IMR-90 (cell line): ENCODE measurements at regions not wholly inside any gene's neighbourhood (a gene's known extent, or its start where the extent isn't known, plus 50 kb on each side); places are given as distances from the start of the nearest gene placed in this dataset.

Experiments
- ATAC-seq: fragments of 200-7000 bp; cut with Tn5 transposase; 2 replicates; pipeline ENCODE4 v1.9.1; 2020; ENCODE audit warnings: low read depth, mild to moderate bottlenecking, moderate library complexity
- BruUV-seq: library from RNA; stranded (reverse); fragments of 400-500 nt; replicated peaks from 2 replicates; lab custom pipeline; 2021; lab: Mats Ljungman, UMichigan
- CTCF ChIA-PET: fragments of 300-600 bp; formaldehyde crosslinking; extraction: SDS; loops from one replicate; lab custom pipeline; 2021; ENCODE audit warnings: antibody characterized with exemption; lab: Yijun Ruan, JAX
- POLR2A ChIA-PET: fragments of 300-600 bp; sonication (Branson Sonifier 250); formaldehyde crosslinking; loops from one replicate; lab custom pipeline; 2022; ENCODE audit warnings: antibody characterized with exemption; ENCODE audit not compliant: unreplicated experiment; lab: Charles Lee
- DNase-seq: peaks from one replicate; pipeline ENCODE4 v3.0.0; 2013
- H2AFZ ChIP-seq: replicated peaks from 2 replicates; pipeline ENCODE3; 2013; ENCODE audit warnings: low read length, mild to moderate bottlenecking; ENCODE audit not compliant: poor library complexity
- H2AK5ac ChIP-seq: 2 replicates; pipeline ENCODE4 v1.6.1; 2013; ENCODE audit warnings: low read depth, low read length, inconsistent platforms
- H2AK9ac ChIP-seq: replicated peaks from 2 replicates; pipeline ENCODE3; 2013; ENCODE audit warnings: mild to moderate bottlenecking, low read depth, low read length, moderate library complexity; ENCODE audit not compliant: poor library complexity
- H2BK120ac ChIP-seq: 2 replicates; pipeline ENCODE4 v1.6.1; 2013; ENCODE audit warnings: low read depth, low read length, inconsistent platforms
- H2BK15ac ChIP-seq: 3 replicates; pipeline ENCODE4 v1.6.1; 2013; ENCODE audit warnings: low read depth, low read length, inconsistent platforms
- H2BK20ac ChIP-seq: 2 replicates; pipeline ENCODE4 v1.6.1; 2013; ENCODE audit warnings: low read depth, mild to moderate bottlenecking, inconsistent platforms, low read length, moderate library complexity
- H2BK5ac ChIP-seq: 2 replicates; pipeline ENCODE4 v1.6.1; 2013; ENCODE audit warnings: mild to moderate bottlenecking, low read depth, low read length, inconsistent platforms; ENCODE audit not compliant: poor library complexity, severe bottlenecking
- H3K14ac ChIP-seq: replicated peaks from 2 replicates; pipeline ENCODE4 v1.6.1; 2013; ENCODE audit warnings: low read depth, low read length, inconsistent platforms
- H3K18ac ChIP-seq: 2 replicates; pipeline ENCODE4 v1.6.1; 2013; ENCODE audit warnings: low read depth, low read length, control low read depth
- H3K23ac ChIP-seq: 2 replicates; pipeline ENCODE4 v1.6.1; 2013; ENCODE audit warnings: low read depth, low read length, inconsistent platforms
- H3K27ac ChIP-seq: 2 replicates; pipeline ENCODE4 v1.5.1; 2013; ENCODE audit warnings: mild to moderate bottlenecking, control low read depth, low read length; ENCODE audit not compliant: insufficient read depth
- H3K27me3 ChIP-seq: 2 replicates; pipeline ENCODE4 v1.6.1; 2013; ENCODE audit warnings: low read length; ENCODE audit not compliant: control insufficient read depth, insufficient read depth
- H3K36me3 ChIP-seq: 2 replicates; pipeline ENCODE4 v1.6.1; 2013; ENCODE audit warnings: low read length, mixed read lengths; ENCODE audit not compliant: control insufficient read depth, insufficient read depth
- H3K4ac ChIP-seq: 2 replicates; pipeline ENCODE4 v1.6.1; 2013; ENCODE audit warnings: low read depth, low read length, inconsistent platforms
- H3K4me1 ChIP-seq: 2 replicates; pipeline ENCODE4 v1.6.1; 2013; ENCODE audit warnings: low read length, mixed read lengths; ENCODE audit not compliant: control insufficient read depth, insufficient read depth
- H3K4me2 ChIP-seq: 2 replicates; pipeline ENCODE4 v1.6.1; 2013; ENCODE audit warnings: low read depth, mild to moderate bottlenecking, control low read depth, low read length, moderate library complexity
- H3K4me3 ChIP-seq: 2 replicates; pipeline ENCODE4 v1.5.1; 2013; ENCODE audit warnings: low read depth, mild to moderate bottlenecking, control low read depth, low read length, moderate library complexity; ENCODE audit not compliant: insufficient read depth
- H3K56ac ChIP-seq: 2 replicates; pipeline ENCODE4 v1.6.1; 2013; ENCODE audit warnings: low read length, inconsistent platforms; ENCODE audit not compliant: insufficient read depth; ENCODE audit errors: extremely low read depth
- H3K79me1 ChIP-seq, 2 experiments: 2 replicates each; pipeline ENCODE4 v1.6.1; 2013; ENCODE audit warnings: low read length in 2 of 2, inconsistent platforms in 1 of 2, low read depth in 1 of 2
- H3K9ac ChIP-seq: 2 replicates; pipeline ENCODE4 v1.6.1; 2013; ENCODE audit warnings: low read depth, low read length, control low read depth
- H3K9me1 ChIP-seq: 2 replicates; pipeline ENCODE4 v1.6.1; 2013; ENCODE audit warnings: low read length, inconsistent platforms; ENCODE audit not compliant: insufficient read depth
- H3K9me3 ChIP-seq: 2 replicates; pipeline ENCODE4 v1.6.1; 2013; ENCODE audit warnings: low read length; ENCODE audit not compliant: control insufficient read depth, insufficient read depth
- H4K20me1 ChIP-seq: 2 replicates; pipeline ENCODE4 v1.6.1; 2013; ENCODE audit warnings: low read length, inconsistent platforms; ENCODE audit not compliant: insufficient read depth
- H4K5ac ChIP-seq: 2 replicates; pipeline ENCODE4 v1.6.1; 2013; ENCODE audit warnings: mild to moderate bottlenecking, low read depth, low read length, control low read depth
- H4K8ac ChIP-seq, 2 experiments: 2 replicates each; pipeline ENCODE4 v1.6.1; 2013; ENCODE audit warnings: low read depth in 2 of 2, low read length in 2 of 2, control low read depth in 1 of 2, inconsistent platforms in 1 of 2
- H4K91ac ChIP-seq: 2 replicates; pipeline ENCODE4 v1.6.1; 2013; ENCODE audit warnings: low read depth, low read length, inconsistent platforms; ENCODE audit not compliant: insufficient read depth
- BHLHE40 ChIP-seq: fragments of 150-350 bp; IDR thresholded peaks from 2 replicates; pipeline ENCODE4 v1.6.1; 2016; ENCODE audit warnings: mild to moderate bottlenecking, low read depth, low read length
- CHD1 ChIP-seq: IDR thresholded peaks from 2 replicates; pipeline ENCODE4 v1.6.1; 2012; ENCODE audit warnings: low read depth, low read length, improper control_type of control experiment
- FOS ChIP-seq: fragments of 150-350 bp; IDR thresholded peaks from 2 replicates; pipeline ENCODE4 v1.6.1; 2016; ENCODE audit warnings: low read depth, low read length
- MAZ ChIP-seq: IDR thresholded peaks from 2 replicates; pipeline ENCODE4 v1.6.1; 2012; ENCODE audit warnings: low read depth, mild to moderate bottlenecking, low read length, improper control_type of control experiment, moderate library complexity, borderline replicate concordance
- WGBS, 2 experiments: methylation state at CpG; one replicate each; pipeline versions ENCODE4 v1.1.5 to v1.1.7; 2013; ENCODE audit warnings: missing lambda C conversion rate in 2 of 2; ENCODE audit not compliant: insufficient read length in 1 of 2; ENCODE audit errors: extremely low coverage in 2 of 2; 5-methylcytosine and 5-hydroxymethylcytosine counted together
- dilution Hi-C: fragments of 300-500 bp; cut with HindIII; formaldehyde crosslinking; loops from one replicate; pipeline ENCODE4 v1.14.3; 2018; ENCODE audit warnings: low sequenced_read_pairs; ENCODE audit not compliant: unreplicated experiment
- in situ Hi-C: fragments of 300-500 bp; cut with MboI; formaldehyde crosslinking; loops from 3 replicates; pipeline ENCODE4 v1.14.3; 2019; ENCODE audit warnings: low sequenced_read_pairs, inconsistent platforms, mixed read lengths
- intact Hi-C: fragments of 100-400 bp; cut with micrococcal nuclease; formaldehyde crosslinking; loops from 2 replicates; pipeline ENCODE4 v1.10.0; 2022

- H3K4me2 ChIP-seq, result peak overlapping the region; percentile 32; the same call in 1 of the 2 replicates
- no peaks in the 10 kb centered on the region for H3K36me3 ChIP-seq
- TF ChIP-seq MAZ, result no peak
- TF ChIP-seq CHD1, result no peak
- TF ChIP-seq FOS, result peak; percentile 77
- no peak for TF ChIP-seq BHLHE40
- H3K4me1 ChIP-seq, result peaks cover 23% of the 10 kb centered on the region
- 0 out of 2 replicates have a peak overlapping the region, but pooled peaks have one; percentile 53 for H3K14ac ChIP-seq
- H3K9me1 ChIP-seq, result peaks cover 15% of the 10 kb centered on the region
- peak overlapping the region; percentile 64 for H3K4ac ChIP-seq
- no peak overlapping the region for H3K4me3 ChIP-seq
- no peak overlapping the region for H2AK9ac ChIP-seq
- H4K8ac ChIP-seq, result no peak overlapping the region
- no peak overlapping the region; the same call in 1 of the 2 replicates for H3K9ac ChIP-seq
- H3K27me3 ChIP-seq, result no peaks in the 10 kb centered on the region; the same call in 1 of the 2 replicates
- in situ Hi-C loops (no loop called here), dilution Hi-C loops (no loop called here), intact Hi-C loops (loop anchor here (10.0 kb wide), 1 partner anchor 175 kb away; no protein-coding TSS in a partner anchor)
- H3K23ac ChIP-seq, result no peak overlapping the region
- no peaks in the 10 kb centered on the region for H3K9me3 ChIP-seq
- H3K79me1 ChIP-seq, result no peaks in the 10 kb centered on the region
- no peak overlapping the region for H3K56ac ChIP-seq
- no peaks in the 10 kb centered on the region for H4K20me1 ChIP-seq
- POLR2A ChIA-PET, result no interaction called here
- no peak overlapping the region for H2BK15ac ChIP-seq
- H4K91ac ChIP-seq, result no peak overlapping the region
- H3K27ac ChIP-seq, result peak overlapping the region; percentile 77; the same call in 1 of the 2 replicates
- peak overlapping the region; percentile 66 for H3K18ac ChIP-seq
- H2BK5ac ChIP-seq, result no peak overlapping the region
- BruUV-seq, result no TSS peak
- CTCF ChIA-PET, result no interaction called here
- peak; percentile 77 for DNase-seq
- peak overlapping the region; percentile 52 for H2BK20ac ChIP-seq
- H4K5ac ChIP-seq, result peak overlapping the region; percentile 39; the same call in 1 of the 2 replicates
- no CpG with 5 or more reads among the region's 2 CpGs for WGBS, 2 experiments
- H2BK120ac ChIP-seq, result peak overlapping the region; percentile 49
- no peak overlapping the region for H2AFZ ChIP-seq
- no peak overlapping the region for H2AK5ac ChIP-seq
- peak; percentile 77 for ATAC-seq
Measured at GRCh38 chr6:149209871-149210775, 107.4 kb upstream of the TAB2 start.
